SK-N-SH (cell line): ENCODE measurements at regions not wholly inside any gene's neighbourhood (a gene's known extent, or its start where the extent isn't known, plus 50 kb on each side); places are given as distances from the start of the nearest gene placed in this dataset.

Source experiments
- MEF2A ChIP-seq: IDR thresholded peaks from 2 replicates; pipeline ENCODE4 v1.4.0; 2012; ENCODE audit warnings: low read depth, borderline replicate concordance
- PBX3 ChIP-seq: IDR thresholded peaks from 2 replicates; pipeline ENCODE4; 2012
- SIN3A ChIP-seq: IDR thresholded peaks from 2 replicates; pipeline ENCODE4 v1.6.1; 2012; ENCODE audit warnings: low read depth, mild to moderate bottlenecking, low read length, moderate library complexity, borderline replicate concordance
- TF ChIP-seq, protein P1 (sequence below): fragments of 200-600 bp; sonication (generic); IDR thresholded peaks from 2 replicates; pipeline ENCODE4 v1.6.1; 2017; ENCODE audit warnings: antibody characterized with exemption, mild to moderate bottlenecking, moderate library complexity
- TF ChIP-seq, protein P2 (sequence below): IDR thresholded peaks from 2 replicates; pipeline ENCODE4 v1.4.0; 2012; ENCODE audit warnings: low read depth, borderline replicate concordance

- TF ChIP-seq, protein P1, sequence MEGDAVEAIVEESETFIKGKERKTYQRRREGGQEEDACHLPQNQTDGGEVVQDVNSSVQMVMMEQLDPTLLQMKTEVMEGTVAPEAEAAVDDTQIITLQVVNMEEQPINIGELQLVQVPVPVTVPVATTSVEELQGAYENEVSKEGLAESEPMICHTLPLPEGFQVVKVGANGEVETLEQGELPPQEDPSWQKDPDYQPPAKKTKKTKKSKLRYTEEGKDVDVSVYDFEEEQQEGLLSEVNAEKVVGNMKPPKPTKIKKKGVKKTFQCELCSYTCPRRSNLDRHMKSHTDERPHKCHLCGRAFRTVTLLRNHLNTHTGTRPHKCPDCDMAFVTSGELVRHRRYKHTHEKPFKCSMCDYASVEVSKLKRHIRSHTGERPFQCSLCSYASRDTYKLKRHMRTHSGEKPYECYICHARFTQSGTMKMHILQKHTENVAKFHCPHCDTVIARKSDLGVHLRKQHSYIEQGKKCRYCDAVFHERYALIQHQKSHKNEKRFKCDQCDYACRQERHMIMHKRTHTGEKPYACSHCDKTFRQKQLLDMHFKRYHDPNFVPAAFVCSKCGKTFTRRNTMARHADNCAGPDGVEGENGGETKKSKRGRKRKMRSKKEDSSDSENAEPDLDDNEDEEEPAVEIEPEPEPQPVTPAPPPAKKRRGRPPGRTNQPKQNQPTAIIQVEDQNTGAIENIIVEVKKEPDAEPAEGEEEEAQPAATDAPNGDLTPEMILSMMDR: no peak
- TF ChIP-seq PBX3 (no peak), MEF2A (no peak), SIN3A (no peak)
- TF ChIP-seq, protein P2, sequence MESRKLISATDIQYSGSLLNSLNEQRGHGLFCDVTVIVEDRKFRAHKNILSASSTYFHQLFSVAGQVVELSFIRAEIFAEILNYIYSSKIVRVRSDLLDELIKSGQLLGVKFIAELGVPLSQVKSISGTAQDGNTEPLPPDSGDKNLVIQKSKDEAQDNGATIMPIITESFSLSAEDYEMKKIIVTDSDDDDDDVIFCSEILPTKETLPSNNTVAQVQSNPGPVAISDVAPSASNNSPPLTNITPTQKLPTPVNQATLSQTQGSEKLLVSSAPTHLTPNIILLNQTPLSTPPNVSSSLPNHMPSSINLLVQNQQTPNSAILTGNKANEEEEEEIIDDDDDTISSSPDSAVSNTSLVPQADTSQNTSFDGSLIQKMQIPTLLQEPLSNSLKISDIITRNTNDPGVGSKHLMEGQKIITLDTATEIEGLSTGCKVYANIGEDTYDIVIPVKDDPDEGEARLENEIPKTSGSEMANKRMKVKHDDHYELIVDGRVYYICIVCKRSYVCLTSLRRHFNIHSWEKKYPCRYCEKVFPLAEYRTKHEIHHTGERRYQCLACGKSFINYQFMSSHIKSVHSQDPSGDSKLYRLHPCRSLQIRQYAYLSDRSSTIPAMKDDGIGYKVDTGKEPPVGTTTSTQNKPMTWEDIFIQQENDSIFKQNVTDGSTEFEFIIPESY: no peak
Measured at GRCh38 chr1:182274618-182275017, 117.0 kb downstream of the GLUL start.
